T-cell (primary cell): ENCODE measurements at regions not wholly inside any gene's neighbourhood (a gene's known extent, or its start where the extent isn't known, plus 50 kb on each side); places are given as distances from the start of the nearest gene placed in this dataset.

ENCODE experiments used
- ATAC-seq, 4 experiments: fragments of 200-7000 bp in 3 of 4; fragments of 150-1000 bp in 1 of 4; cut with Tn5 transposase; replicated peaks in 1 of 4; 1 replicate in 3 of 4; 2 replicates in 1 of 4; pipeline ENCODE4 v1.10.0; 2021; ENCODE audit warnings: moderate library complexity in 3 of 4, mild to moderate bottlenecking in 2 of 4, moderate number of reproducible peaks in 1 of 4
- CTCF ChIA-PET, 2 donors: fragments of 300-600 bp; sonication (Branson Sonifier 250); formaldehyde crosslinking; loops; one replicate each; lab custom pipeline; 2022; ENCODE audit warnings: antibody characterized with exemption in 2 of 2; lab: Charles Lee
- POLR2A ChIA-PET, 2 donors: fragments of 300-600 bp; sonication (Branson Sonifier 250); formaldehyde crosslinking; loops; one replicate each; lab custom pipeline; 2022; ENCODE audit warnings: antibody characterized with exemption in 2 of 2; lab: Charles Lee
- DNase-seq, 35 experiments: peaks; one replicate each; pipeline versions ENCODE4 v3.0.0 to v3.0.0-alpha.2; 2013 to 2023
- H3K27ac ChIP-seq: one replicate; pipeline ENCODE4 v1.5.1; 2013; ENCODE audit warnings: low read length
- H3K27me3 ChIP-seq, 2 experiments: replicated peaks in 1 of 2; 1 replicate in 1 of 2; 2 replicates in 1 of 2; pipeline versions ENCODE4 v1.6.1 to v1.7.0; 2013; ENCODE audit warnings: low read length in 1 of 2, mixed read lengths in 1 of 2; ENCODE audit not compliant: control insufficient read depth in 2 of 2, insufficient read depth in 2 of 2; ENCODE audit errors: extremely low read depth in 1 of 2
- H3K36me3 ChIP-seq, 2 donors: 1 replicate in 1 of 2; 2 replicates in 1 of 2; pipeline versions ENCODE4 v1.6.1 to v1.7.0; 2013; ENCODE audit warnings: low read length in 1 of 2; ENCODE audit not compliant: control insufficient read depth in 2 of 2, insufficient read depth in 1 of 2; ENCODE audit errors: extremely low read depth in 1 of 2
- H3K4me1 ChIP-seq, 2 experiments: 1 replicate in 1 of 2; 2 replicates in 1 of 2; pipeline versions ENCODE4 v1.6.1 to v1.7.0; 2013; ENCODE audit warnings: low read length in 2 of 2, mixed read lengths in 1 of 2; ENCODE audit not compliant: insufficient read depth in 2 of 2, control insufficient read depth in 1 of 2; ENCODE audit errors: extremely low read depth in 1 of 2
- H3K4me3 ChIP-seq, 2 donors: 1 replicate in 1 of 2; 2 replicates in 1 of 2; pipeline versions ENCODE4 v1.5.1 to v1.7.0; 2013; ENCODE audit warnings: mild to moderate bottlenecking in 2 of 2, low read length in 1 of 2, moderate library complexity in 1 of 2; ENCODE audit not compliant: control insufficient read depth in 1 of 2; ENCODE audit errors: extremely low read depth in 1 of 2
- H3K9me3 ChIP-seq: 2 replicates; pipeline ENCODE4 v1.7.0; 2013
- H3K27ac Mint-ChIP-seq, 2 donors: one replicate each; pipeline ENCODE4 v1.8.0; 2020 to 2021; ENCODE audit warnings: mild to moderate bottlenecking in 2 of 2, mixed read lengths in 2 of 2
- H3K27me3 Mint-ChIP-seq, 2 donors: one replicate each; pipeline ENCODE4 v1.8.0; 2021 to 2022; ENCODE audit warnings: mixed read lengths in 2 of 2
- H3K36me3 Mint-ChIP-seq: one replicate; pipeline ENCODE4 v1.8.0; 2021; ENCODE audit warnings: mixed read lengths
- H3K4me1 Mint-ChIP-seq, 3 donors: one replicate each; pipeline ENCODE4 v1.8.0; 2020 to 2022; ENCODE audit warnings: mixed read lengths in 3 of 3, mild to moderate bottlenecking in 1 of 3
- H3K4me3 Mint-ChIP-seq, 3 donors: one replicate each; pipeline ENCODE4 v1.8.0; 2020 to 2022; ENCODE audit warnings: mild to moderate bottlenecking in 3 of 3, mixed read lengths in 3 of 3, moderate library complexity in 3 of 3
- H3K9me3 Mint-ChIP-seq, 3 donors: one replicate each; pipeline ENCODE4 v1.8.0; 2020 to 2022; ENCODE audit warnings: mixed read lengths in 3 of 3
- WGBS: methylation state at CpG from one replicate; pipeline ENCODE4 v1.1.5; 2013; ENCODE audit warnings: missing lambda C conversion rate; ENCODE audit not compliant: insufficient coverage; 5-methylcytosine and 5-hydroxymethylcytosine counted together

GRCh38 chr2:58866946-58867345 is 625.8 kb upstream of the FANCL start:
- no CpG with 5 or more reads among the region's 1 CpG for WGBS
- no peaks in the 10 kb centered on the region for H3K27me3 Mint-ChIP-seq

GRCh38 chr2:58866527-58866926 is 625.4 kb upstream of the FANCL start:
- ChIA-PET POLR2A (no interaction called here), CTCF (no interaction called here)
- Mint-ChIP-seq H3K27ac (no peak overlapping the region), H3K9me3 (no peaks in the 10 kb centered on the region), H3K27me3 (no peaks in the 10 kb centered on the region), H3K4me1 (peaks cover 0 to 13% (median 5%) of the 10 kb centered on the region in 3 donors), H3K4me3 (no peak overlapping the region), H3K36me3 (no peaks in the 10 kb centered on the region)
- H3K4me3 ChIP-seq: no peak overlapping the region
- no peak for ATAC-seq
- H3K36me3 ChIP-seq: no peaks in the 10 kb centered on the region
- no peaks in the 10 kb centered on the region for H3K4me1 ChIP-seq
- H3K27ac ChIP-seq: no peak overlapping the region
- H3K9me3 ChIP-seq: no peaks in the 10 kb centered on the region
- DNase-seq: no peak
- no peaks in the 10 kb centered on the region for H3K27me3 ChIP-seq
- no CpG with 5 or more reads among the region's 1 CpG for WGBS

More at GRCh38 chr2:58866946-58867345, 625.8 kb upstream of the FANCL start:
- H3K27ac ChIP-seq: no peak overlapping the region
- H3K4me3 Mint-ChIP-seq: no peak overlapping the region
- H3K36me3 ChIP-seq: no peaks in the 10 kb centered on the region
- no peak for DNase-seq
- CTCF ChIA-PET: no interaction called here
- ATAC-seq: no peak
- no peaks in the 10 kb centered on the region for H3K9me3 ChIP-seq
- no peaks in the 10 kb centered on the region for H3K9me3 Mint-ChIP-seq
- H3K4me3 ChIP-seq: no peak overlapping the region
- H3K27me3 ChIP-seq: no peaks in the 10 kb centered on the region
- no peaks in the 10 kb centered on the region for H3K4me1 ChIP-seq
- H3K36me3 Mint-ChIP-seq: no peaks in the 10 kb centered on the region
- H3K4me1 Mint-ChIP-seq: peaks cover 0 to 13% (median 5%) of the 10 kb centered on the region in 3 donors
- no peak overlapping the region for H3K27ac Mint-ChIP-seq
- POLR2A ChIA-PET: no interaction called here

- DNase-seq: peak in 1 of 35 experiments; percentile 1
- Histone ChIP-seq H3K27ac (no peak overlapping the region), H3K4me1 (no peaks in the 10 kb centered on the region), H3K4me3 (no peak overlapping the region), H3K36me3 (no peaks in the 10 kb centered on the region), H3K9me3 (no peaks in the 10 kb centered on the region), H3K27me3 (no peaks in the 10 kb centered on the region)
- ChIA-PET CTCF (no interaction called here), POLR2A (no interaction called here)
- 14% methylated on average over 4 of the region's 6 CpGs for whole genome bisulfite sequencing
- Mint-ChIP-seq H3K9me3 (no peaks in the 10 kb centered on the region), H3K27ac (no peak overlapping the region), H3K27me3 (no peaks in the 10 kb centered on the region), H3K36me3 (no peaks in the 10 kb centered on the region), H3K4me3 (no peak overlapping the region), H3K4me1 (peaks cover 0 to 13% (median 5%) of the 10 kb centered on the region in 3 donors)
- ATAC-seq: no peak
Measured at GRCh38 chr2:58866040-58866439, 624.9 kb upstream of the FANCL start.

- Mint-ChIP-seq H3K4me3 (no peak overlapping the region), H3K27ac (no peak overlapping the region), H3K9me3 (no peaks in the 10 kb centered on the region), H3K36me3 (no peaks in the 10 kb centered on the region), H3K4me1 (peaks cover 0 to 13% (median 5%) of the 10 kb centered on the region in 3 donors), H3K27me3 (no peaks in the 10 kb centered on the region)
- H3K9me3 ChIP-seq: no peaks in the 10 kb centered on the region
- H3K36me3 ChIP-seq: no peaks in the 10 kb centered on the region
- no peak overlapping the region for H3K4me3 ChIP-seq
- ChIA-PET POLR2A (no interaction called here), CTCF (no interaction called here)
- DNase-seq (no peak), ATAC-seq (no peak)
- no peaks in the 10 kb centered on the region for H3K4me1 ChIP-seq
- H3K27ac ChIP-seq: no peak overlapping the region
- H3K27me3 ChIP-seq: no peaks in the 10 kb centered on the region
- WGBS: no CpG with 5 or more reads among the region's 1 CpG
Measured at GRCh38 chr2:58865436-58865835, 624.3 kb upstream of the FANCL start.

GRCh38 chr2:58862244-58862643 is 621.1 kb upstream of the FANCL start:
- ATAC-seq: no peak
- ChIA-PET POLR2A (no interaction called here), CTCF (no interaction called here)
- H3K4me3 Mint-ChIP-seq: no peak overlapping the region
- 28% methylated on average over 2 of the region's 3 CpGs for WGBS
- H3K4me3 ChIP-seq: no peak overlapping the region
- no peaks in the 10 kb centered on the region for H3K9me3 Mint-ChIP-seq
- H3K36me3 ChIP-seq: no peaks in the 10 kb centered on the region
- no peak overlapping the region for H3K27ac ChIP-seq
- no peak for DNase-seq
- H3K4me1 ChIP-seq: no peaks in the 10 kb centered on the region
- H3K4me1 Mint-ChIP-seq: peaks cover 0 to 13% (median 5%) of the 10 kb centered on the region in 3 donors
- H3K27me3 ChIP-seq: no peaks in the 10 kb centered on the region
- H3K27me3 Mint-ChIP-seq: no peaks in the 10 kb centered on the region
- H3K9me3 ChIP-seq: no peaks in the 10 kb centered on the region
- H3K27ac Mint-ChIP-seq: no peak overlapping the region
- H3K36me3 Mint-ChIP-seq: no peaks in the 10 kb centered on the region

GRCh38 chr2:58860586-58860985 is 619.5 kb upstream of the FANCL start:
- CTCF ChIA-PET: no interaction called here
- no peak overlapping the region for H3K4me3 ChIP-seq
- Mint-ChIP-seq H3K4me3 (no peak overlapping the region), H3K27ac (no peak overlapping the region), H3K36me3 (no peaks in the 10 kb centered on the region), H3K4me1 (no peaks in the 10 kb centered on the region), H3K9me3 (no peaks in the 10 kb centered on the region), H3K27me3 (no peaks in the 10 kb centered on the region)
- H3K4me1 ChIP-seq: no peaks in the 10 kb centered on the region
- no peaks in the 10 kb centered on the region for H3K27me3 ChIP-seq
- POLR2A ChIA-PET: interaction anchor here in 1 of 2 donors (0.5 kb wide), 1 partner anchor 1245 kb away, joined by 6 read pairs; no protein-coding TSS in a partner anchor
- H3K36me3 ChIP-seq: no peaks in the 10 kb centered on the region
- DNase-seq (no peak), ATAC-seq (no peak)
- WGBS: no CpG with 5 or more reads among the region's 1 CpG
- no peak overlapping the region for H3K27ac ChIP-seq
- H3K9me3 ChIP-seq: no peaks in the 10 kb centered on the region

- H3K36me3 Mint-ChIP-seq: no peaks in the 10 kb centered on the region
- H3K27me3 Mint-ChIP-seq: no peaks in the 10 kb centered on the region
- H3K4me1 ChIP-seq: no peaks in the 10 kb centered on the region
- no peak overlapping the region for H3K4me3 Mint-ChIP-seq
- ChIA-PET POLR2A (no interaction called here), CTCF (no interaction called here)
- no peaks in the 10 kb centered on the region for H3K4me1 Mint-ChIP-seq
- no peaks in the 10 kb centered on the region for H3K9me3 ChIP-seq
- ATAC-seq (no peak), DNase-seq (no peak)
- 77% methylated on average over 3 of the region's 6 CpGs for WGBS
- no peaks in the 10 kb centered on the region for H3K27me3 ChIP-seq
- no peak overlapping the region for H3K27ac Mint-ChIP-seq
- no peaks in the 10 kb centered on the region for H3K9me3 Mint-ChIP-seq
- H3K27ac ChIP-seq: no peak overlapping the region
- no peaks in the 10 kb centered on the region for H3K36me3 ChIP-seq
- H3K4me3 ChIP-seq: no peak overlapping the region
Measured at GRCh38 chr2:58856100-58856499, 615.0 kb upstream of the FANCL start.
